GM23338 (cell line): ENCODE measurements at regions not wholly inside any gene's neighbourhood (a gene's known extent, or its start where the extent isn't known, plus 50 kb on each side); places are given as distances from the start of the nearest gene placed in this dataset.

Experiments
- CTCF ChIP-seq, 2 experiments: fragments of 200-600 bp in 1 of 2; sonication (generic) in 1 of 2; conservative IDR thresholded peaks; 2 replicates each; pipeline versions ENCODE4 v1.5.1 to v1.6.1; 2016 to 2017; ENCODE audit warnings: antibody characterized with exemption in 2 of 2, low read depth in 2 of 2, mild to moderate bottlenecking in 2 of 2, moderate library complexity in 1 of 2
- EZH2phosphoT487 ChIP-seq: fragments of 200-600 bp; sonication (generic); IDR thresholded peaks from one replicate; pipeline ENCODE4 v1.8.1; 2018; ENCODE audit warnings: antibody characterized with exemption; ENCODE audit not compliant: unreplicated experiment
- REST ChIP-seq: IDR thresholded peaks from one replicate; pipeline ENCODE4 v1.6.1; 2018; ENCODE audit warnings: antibody characterized with exemption; ENCODE audit not compliant: unreplicated experiment

- TF ChIP-seq EZH2phosphoT487 = no peak
- no peak for TF ChIP-seq CTCF (conservative IDR thresholded peaks at IDR 0.05; ENCODE audit: low read depth in 2 of 2)
- no peak for TF ChIP-seq REST
These were observed 107.5 kb downstream of the NXPE2 start for GRCh38 chr11:114785820-114786219.
